ENCODE measurements at regions not wholly inside any gene's neighbourhood (a gene's known extent, or its start where the extent isn't known, plus 50 kb on each side); places are given as distances from the start of the nearest gene placed in this dataset.

DNA sequence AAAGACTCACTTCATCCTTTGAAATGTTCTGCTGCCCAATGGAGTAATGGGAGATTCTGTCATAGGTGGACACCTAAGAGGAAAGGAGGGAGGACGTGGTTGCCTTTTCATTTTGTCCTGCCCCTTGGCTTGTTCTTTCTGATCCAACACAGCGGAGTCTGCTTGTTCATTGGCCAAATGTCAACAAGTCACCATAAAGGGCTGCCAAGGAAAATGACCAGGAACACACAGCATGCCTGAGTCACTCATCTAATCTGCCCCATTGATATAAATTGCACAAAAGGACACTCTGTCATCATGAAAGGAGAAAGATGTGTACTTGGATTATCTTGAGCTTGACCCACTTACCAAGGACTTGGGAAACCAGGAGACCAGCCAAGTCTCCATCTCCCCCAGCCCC, 422.9 kb downstream of the SETD4 start:
- TF ChIP-seq POLR2AphosphoS5 (IDR thresholded peaks at IDR 0.05; ENCODE audit: low read depth, low read length): no peak
- TF ChIP-seq POLR2A (IDR thresholded peaks at IDR 0.05; ENCODE audit: low read depth, low read length): no peak
- TF ChIP-seq TAF1 (IDR thresholded peaks at IDR 0.05; ENCODE audit: borderline replicate concordance, low read depth, low read length): no peak

Measured in GM12892 (cell line).